ENCODE measurements at regions not wholly inside any gene's neighbourhood (a gene's known extent, or its start where the extent isn't known, plus 50 kb on each side); places are given as distances from the start of the nearest gene placed in this dataset.

GRCh38 chr13:111449041-111449440 is 128.6 kb downstream of the TEX29 start:
- DNase-seq (ENCODE audit: low read depth in 2 of 2) = no peak

DNA sequence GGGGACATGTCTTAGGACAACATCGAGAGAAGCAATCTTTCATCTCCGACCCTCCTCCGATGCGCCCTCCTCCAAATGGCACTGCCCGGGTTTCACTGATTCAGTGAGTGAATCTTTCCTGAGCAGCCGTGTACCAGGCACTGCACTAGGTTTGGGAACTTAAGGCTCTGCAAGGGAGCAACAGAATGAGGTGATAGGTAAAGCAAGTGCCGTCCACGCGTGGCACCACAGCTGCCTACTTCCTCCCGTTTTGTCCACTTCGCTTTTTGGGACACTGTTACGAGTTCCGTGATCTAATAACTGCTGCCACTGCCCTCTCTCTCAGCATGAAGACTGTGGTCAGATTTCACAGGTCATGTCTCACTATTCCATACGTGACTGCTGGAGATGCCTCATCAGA is 131.0 kb downstream of the TEX29 start:
- no peak for DNase-seq (ENCODE audit: low read depth in 2 of 2)

- DNase-seq (ENCODE audit: low read depth in 2 of 2) = no peak
Observed at GRCh38 chr13:111456452-111457230, 136.2 kb downstream of the TEX29 start.

- no peak for DNase-seq (ENCODE audit: low read depth in 2 of 2)
Observed at GRCh38 chr13:111458001-111458531, 137.6 kb downstream of the TEX29 start.

- DNase-seq (ENCODE audit: low read depth in 2 of 2) = no peak
Observed at GRCh38 chr13:111458739-111459138, 138.3 kb downstream of the TEX29 start.

GRCh38 chr13:111459803-111460547 is 139.5 kb downstream of the TEX29 start:
- DNase-seq (ENCODE audit: low read depth in 2 of 2) = no peak

DNA sequence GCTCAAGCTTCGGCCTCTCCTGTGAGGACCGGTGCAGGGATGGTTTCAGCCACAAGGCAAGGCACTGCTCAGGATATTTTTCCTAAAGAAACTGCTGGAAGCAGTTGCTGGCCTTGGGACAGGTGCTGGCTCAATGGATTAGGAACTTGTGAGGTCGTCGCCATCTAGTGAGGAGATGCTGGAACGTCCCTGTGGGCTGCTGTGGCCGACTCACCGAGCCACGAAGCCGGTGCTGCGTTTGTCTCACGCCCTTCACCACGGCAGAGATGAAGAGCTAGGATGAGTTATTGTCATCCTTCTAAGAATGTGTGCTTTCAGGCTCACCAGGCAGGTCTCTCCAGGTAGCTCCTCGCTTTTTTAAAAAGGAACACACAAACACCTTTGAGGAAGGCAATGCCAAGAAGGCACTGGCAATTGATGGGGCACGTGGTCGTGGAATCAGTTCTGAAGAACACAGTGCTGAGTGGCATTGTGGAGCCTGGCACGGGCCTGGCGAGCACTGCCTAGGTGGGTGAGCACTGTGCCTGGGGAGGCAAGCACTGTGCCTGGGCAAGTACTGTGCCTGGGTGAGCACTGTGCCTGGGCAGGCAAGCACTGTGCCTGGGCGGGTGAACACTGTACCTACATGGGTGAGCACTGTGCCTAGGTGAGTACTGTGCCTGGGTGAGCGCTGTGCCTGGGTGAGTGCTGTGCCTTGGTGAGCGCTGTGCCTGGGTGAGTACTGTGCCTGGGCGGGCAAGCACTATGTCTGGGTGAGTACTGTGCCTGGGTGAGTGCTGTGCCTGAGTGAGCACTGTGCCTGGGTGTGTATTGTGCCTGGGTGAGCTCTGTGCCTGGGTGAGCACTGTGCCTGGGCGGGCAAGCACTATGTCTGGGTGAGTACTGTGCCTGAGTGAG is 140.4 kb downstream of the TEX29 start:
- DNase-seq (ENCODE audit: low read depth in 2 of 2) = no peak

GRCh38 chr13:111461445-111462149 is 141.2 kb downstream of the TEX29 start:
- DNase-seq (ENCODE audit: low read depth in 2 of 2) = no peak

GRCh38 chr13:111462221-111462764 is 141.9 kb downstream of the TEX29 start:
- no peak for DNase-seq (ENCODE audit: low read depth in 2 of 2)

DNA sequence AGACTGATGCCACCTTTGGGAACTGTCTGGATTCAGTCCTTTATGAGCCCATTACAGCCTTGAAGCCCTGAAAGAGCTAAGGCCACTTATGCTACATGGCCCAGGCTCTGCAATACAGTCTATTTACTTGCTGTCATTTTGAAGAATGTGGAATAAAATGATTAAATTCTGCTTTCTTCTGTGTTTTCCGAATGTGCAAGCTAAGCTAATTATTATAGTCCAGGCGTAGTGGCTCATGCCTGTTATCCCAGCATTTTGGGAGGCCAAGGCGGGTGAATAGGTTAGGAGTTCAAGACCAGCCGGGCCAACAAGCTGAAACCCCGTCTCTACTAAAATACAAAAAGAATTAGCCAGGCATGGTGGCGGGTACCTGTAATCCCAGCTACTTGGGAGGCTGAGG is 142.5 kb downstream of the TEX29 start:
- no peak for DNase-seq (ENCODE audit: low read depth in 2 of 2)

GRCh38 chr13:111467111-111467890 is 146.9 kb downstream of the TEX29 start:
- DNase-seq (ENCODE audit: low read depth in 2 of 2) = no peak

DNA sequence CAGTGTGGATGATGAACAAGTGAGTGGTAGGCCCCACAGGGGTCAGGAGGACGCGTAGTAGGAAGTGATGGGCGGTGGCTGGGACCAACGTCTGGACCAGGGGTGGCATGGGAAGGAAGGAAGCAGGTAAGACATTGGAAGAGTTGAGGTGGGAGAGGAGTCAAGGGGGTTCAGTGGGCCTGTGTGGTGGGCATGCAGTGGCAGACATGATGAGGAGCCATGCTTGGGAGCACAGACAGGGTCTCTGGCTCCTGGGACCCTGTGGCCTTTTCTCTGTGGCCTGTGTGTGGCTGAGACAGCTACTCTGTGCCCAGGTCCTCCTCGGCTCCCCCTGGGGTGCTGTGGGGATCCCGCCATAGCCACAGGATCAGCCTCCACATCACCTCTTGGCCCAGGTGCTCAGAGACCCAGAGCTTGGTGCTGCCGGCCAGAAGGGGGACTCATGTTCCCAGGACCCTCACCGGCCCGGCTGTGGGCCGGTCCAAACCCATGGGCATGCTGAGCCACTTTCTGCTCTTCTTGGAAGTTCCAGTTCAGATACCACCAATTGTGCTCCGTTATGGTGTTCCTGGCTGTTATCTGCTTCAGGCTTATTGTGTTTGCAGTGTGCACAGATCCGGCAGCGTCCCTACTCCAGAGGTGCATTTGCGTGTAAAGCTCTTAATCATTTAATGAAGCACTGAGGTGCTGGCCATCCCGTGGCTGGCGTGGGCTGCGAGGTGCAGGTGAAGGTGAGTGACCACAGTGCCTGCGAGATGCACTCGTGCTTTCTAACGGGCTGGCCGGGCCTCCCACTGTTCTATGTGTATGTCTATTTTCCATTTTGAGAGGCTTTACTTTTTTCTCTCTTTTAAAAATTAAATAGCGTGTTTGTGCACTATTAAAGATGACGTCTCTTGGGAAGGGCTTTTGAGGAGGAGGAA is 147.9 kb downstream of the TEX29 start:
- no peak for DNase-seq (ENCODE audit: low read depth in 2 of 2)

DNA sequence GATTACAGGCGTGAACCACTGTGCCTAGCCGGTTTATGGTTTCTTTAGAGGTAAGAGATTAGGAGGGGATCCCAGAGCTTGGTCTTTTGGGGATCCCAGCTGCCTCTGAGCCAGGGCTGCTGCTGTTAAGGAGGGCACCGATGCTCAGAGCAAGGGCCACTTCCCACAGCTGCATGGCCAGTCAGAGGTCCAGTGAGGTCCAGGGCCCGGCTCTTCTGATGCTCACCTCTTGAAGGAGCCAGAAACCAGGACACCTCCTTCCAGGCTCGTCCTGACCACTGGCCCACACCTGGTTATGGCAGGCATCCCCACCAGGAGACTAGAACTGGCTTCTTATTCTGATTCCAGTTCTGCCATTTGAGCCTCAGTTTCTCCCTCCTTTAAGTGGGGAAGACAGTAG is 149.0 kb downstream of the TEX29 start:
- no peak for DNase-seq (ENCODE audit: low read depth in 2 of 2)

DNA sequence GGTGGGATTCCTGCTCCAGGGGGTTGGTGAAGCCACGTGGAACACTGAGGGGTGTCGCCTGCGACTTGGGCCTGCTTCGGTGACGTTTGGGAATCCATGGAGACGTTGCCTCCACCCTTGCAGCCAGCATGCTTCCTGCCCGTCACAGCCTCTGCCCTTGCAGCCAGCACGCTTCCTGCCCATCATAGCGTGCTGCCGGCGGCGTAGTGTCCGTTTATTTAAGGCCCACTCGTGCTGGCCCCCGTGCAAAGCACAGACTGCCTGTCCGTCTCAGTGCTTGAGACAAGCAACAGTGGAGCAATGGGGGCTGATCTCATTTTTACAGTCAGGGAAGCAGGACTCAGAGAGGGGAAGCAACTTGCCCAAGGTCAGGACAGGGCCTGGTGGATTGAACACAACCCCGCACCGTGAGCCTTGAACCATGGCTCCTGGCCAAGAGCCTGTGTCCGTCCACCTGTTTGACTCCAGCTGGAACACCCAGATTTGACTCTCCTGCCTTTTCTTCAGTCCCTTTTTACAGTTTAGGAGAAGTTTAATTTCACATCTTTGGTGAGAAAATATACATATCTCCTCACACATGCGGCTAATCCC is 149.6 kb downstream of the TEX29 start:
- no peak for DNase-seq (ENCODE audit: low read depth in 2 of 2)

DNA sequence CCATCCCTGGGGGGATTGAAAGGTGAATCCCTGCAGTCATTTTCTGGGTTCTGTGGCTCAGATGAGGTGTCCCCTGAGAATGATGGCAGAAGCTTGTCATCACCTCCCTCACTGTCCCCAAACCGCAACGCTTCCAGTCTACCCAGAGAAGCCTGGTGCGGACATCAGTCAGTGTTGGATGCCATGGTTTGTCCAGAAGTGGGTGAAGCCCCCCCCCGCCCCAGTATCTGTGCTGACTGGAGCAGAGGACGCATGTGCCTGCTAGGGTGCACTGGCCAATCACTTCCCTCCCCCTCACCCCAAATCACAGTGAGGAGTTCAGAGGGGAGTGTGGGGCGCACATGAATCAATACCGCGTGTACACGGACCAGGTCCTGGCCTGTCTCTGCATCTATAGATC is 150.5 kb downstream of the TEX29 start:
- no peak for DNase-seq (ENCODE audit: low read depth in 2 of 2)

- DNase-seq (ENCODE audit: low read depth in 2 of 2) = no peak
Observed at GRCh38 chr13:111472083-111472482, 151.6 kb downstream of the TEX29 start.

- no peak for DNase-seq (ENCODE audit: low read depth in 2 of 2)
Observed at GRCh38 chr13:111472559-111473460, 152.4 kb downstream of the TEX29 start.
